ENCODE measurements at regions not wholly inside any gene's neighbourhood (a gene's known extent, or its start where the extent isn't known, plus 50 kb on each side); places are given as distances from the start of the nearest gene placed in this dataset.

DNA sequence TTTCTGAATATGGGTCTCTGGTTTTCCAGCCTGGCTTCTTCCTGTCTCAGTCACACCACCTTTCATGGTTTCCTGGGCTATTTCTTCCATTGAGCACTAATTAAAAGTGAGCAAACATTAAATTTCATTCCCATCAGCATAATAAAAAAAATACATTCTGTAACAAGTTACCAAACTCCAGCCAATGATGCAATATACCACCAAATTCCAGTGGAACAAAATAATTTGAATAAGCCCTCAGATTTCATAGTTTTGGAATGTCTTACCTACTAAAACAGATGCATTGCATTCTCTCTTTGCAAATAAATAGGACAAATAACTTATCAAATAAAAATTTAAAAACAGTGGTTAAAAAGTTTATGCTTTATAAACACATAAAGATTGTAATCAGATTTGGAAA is 97.8 kb upstream of the PRDM1 start:
- TF ChIP-seq, protein P1, sequence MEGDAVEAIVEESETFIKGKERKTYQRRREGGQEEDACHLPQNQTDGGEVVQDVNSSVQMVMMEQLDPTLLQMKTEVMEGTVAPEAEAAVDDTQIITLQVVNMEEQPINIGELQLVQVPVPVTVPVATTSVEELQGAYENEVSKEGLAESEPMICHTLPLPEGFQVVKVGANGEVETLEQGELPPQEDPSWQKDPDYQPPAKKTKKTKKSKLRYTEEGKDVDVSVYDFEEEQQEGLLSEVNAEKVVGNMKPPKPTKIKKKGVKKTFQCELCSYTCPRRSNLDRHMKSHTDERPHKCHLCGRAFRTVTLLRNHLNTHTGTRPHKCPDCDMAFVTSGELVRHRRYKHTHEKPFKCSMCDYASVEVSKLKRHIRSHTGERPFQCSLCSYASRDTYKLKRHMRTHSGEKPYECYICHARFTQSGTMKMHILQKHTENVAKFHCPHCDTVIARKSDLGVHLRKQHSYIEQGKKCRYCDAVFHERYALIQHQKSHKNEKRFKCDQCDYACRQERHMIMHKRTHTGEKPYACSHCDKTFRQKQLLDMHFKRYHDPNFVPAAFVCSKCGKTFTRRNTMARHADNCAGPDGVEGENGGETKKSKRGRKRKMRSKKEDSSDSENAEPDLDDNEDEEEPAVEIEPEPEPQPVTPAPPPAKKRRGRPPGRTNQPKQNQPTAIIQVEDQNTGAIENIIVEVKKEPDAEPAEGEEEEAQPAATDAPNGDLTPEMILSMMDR (conservative IDR thresholded peaks at IDR 0.05; ENCODE audit: low read length) = no peak
- TF ChIP-seq EZH2phosphoT487 (IDR thresholded peaks at IDR 0.05; ENCODE audit: borderline replicate concordance, low read depth, low read length) = no peak

Data from OCI-LY7 (cell line).